ENCODE measurements at regions not wholly inside any gene's neighbourhood (a gene's known extent, or its start where the extent isn't known, plus 50 kb on each side); places are given as distances from the start of the nearest gene placed in this dataset.

- H3K4me3 Mint-ChIP-seq: no peak overlapping the region
- Histone ChIP-seq H2BK12ac (ENCODE audit: insufficient read length, low read depth, low read length) (no peak overlapping the region), H3K9me3 (ENCODE audit: control insufficient read depth, low read depth, low read length) (no peaks in the 10 kb centered on the region), H3T11ph (ENCODE audit: low read length) (no peak overlapping the region), H4K5ac (ENCODE audit: insufficient read length, low read depth, low read length) (no peak overlapping the region), H4K91ac (ENCODE audit: insufficient read length, low read depth, low read length) (no peak overlapping the region), H3K4ac (ENCODE audit: low read depth, low read length) (no peak overlapping the region), H2BK15ac (ENCODE audit: low read depth, low read length) (no peak overlapping the region), H3K4me1 (ENCODE audit: insufficient read depth, low read length) (no peaks in the 10 kb centered on the region; the same call in 1 of the 2 replicates), H3K18ac (ENCODE audit: insufficient read length, low read depth, low read length) (no peak overlapping the region), H2AFZ (ENCODE audit: low read length) (no peak overlapping the region), H3K79me2 (ENCODE audit: insufficient read depth, low read length) (no peaks in the 10 kb centered on the region), H3K4me2 (ENCODE audit: insufficient read depth, insufficient read length, low read length) (no peak overlapping the region), H4K20me1 (ENCODE audit: control insufficient read depth, insufficient read depth, insufficient read length) (no peaks in the 10 kb centered on the region), H4K8ac (replicated peaks; ENCODE audit: insufficient read length, low read depth, low read length) (no peak overlapping the region), H2BK5ac (ENCODE audit: insufficient read length, low read length) (no peak overlapping the region), H3K23me2 (ENCODE audit: insufficient read length, low read depth, low read length, poor library complexity, severe bottlenecking) (no peaks in the 10 kb centered on the region), H3K27ac (ENCODE audit: insufficient read length, low read depth, low read length) (no peak overlapping the region), H3K56ac (ENCODE audit: insufficient read length, low read depth, low read length) (no peak overlapping the region), H3K23ac (ENCODE audit: insufficient read length, low read depth, low read length) (no peak overlapping the region), H3K79me1 (ENCODE audit: insufficient read depth, low read depth, low read length, poor library complexity, severe bottlenecking) (no peaks in the 10 kb centered on the region), H2AK5ac (ENCODE audit: insufficient read length, low read length) (no peak overlapping the region), H3K14ac (ENCODE audit: insufficient read depth, low read length) (no peak overlapping the region), H3K9ac (ENCODE audit: extremely low read depth, insufficient read length, low read length) (no peak overlapping the region), H3K27me3 (ENCODE audit: insufficient read depth, low read length) (no peaks in the 10 kb centered on the region), H2BK20ac (ENCODE audit: low read depth, low read length, poor library complexity, severe bottlenecking) (no peak overlapping the region), H2BK120ac (ENCODE audit: low read depth, low read length, poor library complexity, severe bottlenecking) (no peak overlapping the region)
- H3K36me3 Mint-ChIP-seq (ENCODE audit: insufficient read depth in 1 of 3, low read depth in 3 of 3): peaks cover 0 to 2% (median 1%) of the 10 kb centered on the region in 3 experiments; a peak in 3 of 7 replicates
- TF ChIP-seq CTCF (conservative IDR thresholded peaks at IDR 0.05): no peak
- WGBS (ENCODE audit: extremely low coverage, insufficient read length, low lambda C conversion rate): no CpG with 5 or more reads among the region's 5 CpGs
- no peak for DNase-seq
- H3K27ac Mint-ChIP-seq: no peak overlapping the region
- no peaks in the 10 kb centered on the region for H3K27me3 Mint-ChIP-seq (ENCODE audit: low read depth)
- H3K4me1 Mint-ChIP-seq: no peaks in the 10 kb centered on the region; a peak in 1 of 4 replicates
- no peaks in the 10 kb centered on the region; a peak in 2 of 5 replicates for H3K9me3 Mint-ChIP-seq
Observed at GRCh38 chr2:145875016-145875415, 1355.1 kb upstream of the ZEB2 start.
